ENCODE measurements at regions not wholly inside any gene's neighbourhood (a gene's known extent, or its start where the extent isn't known, plus 50 kb on each side); places are given as distances from the start of the nearest gene placed in this dataset.

GRCh38 chr9:12963537-12963936, 188.7 kb downstream of the LURAP1L start:
- no peak for TF ChIP-seq CTCF (IDR thresholded peaks at IDR 0.05)
- TF ChIP-seq EZH2 (IDR thresholded peaks at IDR 0.05) = no peak
- no peak for TF ChIP-seq EZH2phosphoT487 (IDR thresholded peaks at IDR 0.05)
